ACC112 (cell line): ENCODE measurements at regions not wholly inside any gene's neighbourhood (a gene's known extent, or its start where the extent isn't known, plus 50 kb on each side); places are given as distances from the start of the nearest gene placed in this dataset.

Experiments
- H2AFZ ChIP-seq: fragments of 200-600 bp; sonication (generic); one replicate; pipeline ENCODE4 v1.6.0; 2017; ENCODE audit warnings: antibody characterized with exemption, low read length; ENCODE audit not compliant: unreplicated experiment
- H3K27ac ChIP-seq: fragments of 200-600 bp; sonication (generic); 2 replicates; pipeline ENCODE4 v1.5.1; 2014; ENCODE audit warnings: low read depth, mild to moderate bottlenecking, antibody characterized with exemption, low read length, moderate library complexity
- H3K27me3 ChIP-seq: fragments of 200-600 bp; sonication (generic); 2 replicates; pipeline ENCODE4 v1.6.1; 2014; ENCODE audit warnings: mild to moderate bottlenecking, antibody characterized with exemption, low read length, moderate library complexity, mixed read lengths; ENCODE audit not compliant: insufficient read depth
- H3K36me3 ChIP-seq: fragments of 200-600 bp; sonication (generic); 2 replicates; pipeline ENCODE4 v1.6.1; 2016; ENCODE audit warnings: mild to moderate bottlenecking, antibody characterized with exemption, low read length, moderate library complexity, mixed read lengths; ENCODE audit not compliant: insufficient read depth
- H3K4me1 ChIP-seq: fragments of 200-600 bp; sonication (generic); one replicate; pipeline ENCODE4 v1.6.1; 2016; ENCODE audit warnings: low read length, mixed read lengths; ENCODE audit not compliant: insufficient read depth, unreplicated experiment, control insufficient read depth
- H3K4me3 ChIP-seq: fragments of 200-600 bp; sonication (generic); 2 replicates; pipeline ENCODE4 v1.5.1; 2014; ENCODE audit warnings: mild to moderate bottlenecking, low read depth, low read length
- H3K79me2 ChIP-seq: fragments of 200-600 bp; sonication (generic); one replicate; pipeline ENCODE4 v1.6.0; 2016; ENCODE audit warnings: low read length; ENCODE audit not compliant: control insufficient read depth, unreplicated experiment, insufficient read depth

- H3K4me3 ChIP-seq = no peak overlapping the region
- H3K79me2 ChIP-seq = no peaks in the 10 kb centered on the region
- H3K27ac ChIP-seq = no peak overlapping the region
- H2AFZ ChIP-seq = no peak overlapping the region
- no peaks in the 10 kb centered on the region for H3K36me3 ChIP-seq
- H3K4me1 ChIP-seq = no peaks in the 10 kb centered on the region
- no peaks in the 10 kb centered on the region for H3K27me3 ChIP-seq
Measured at GRCh38 chr10:61336831-61337230, 116.3 kb downstream of the TMEM26 start.

- H3K4me1 ChIP-seq = no peaks in the 10 kb centered on the region
- H3K79me2 ChIP-seq = no peaks in the 10 kb centered on the region
- H2AFZ ChIP-seq = no peak overlapping the region
- no peaks in the 10 kb centered on the region for H3K27me3 ChIP-seq
- no peak overlapping the region for H3K27ac ChIP-seq
- no peaks in the 10 kb centered on the region for H3K36me3 ChIP-seq
- no peak overlapping the region for H3K4me3 ChIP-seq
Measured at GRCh38 chr10:61335359-61335758, 117.8 kb downstream of the TMEM26 start.

GRCh38 chr10:61332581-61332980 is 120.6 kb downstream of the TMEM26 start:
- H3K36me3 ChIP-seq = no peaks in the 10 kb centered on the region
- H3K4me1 ChIP-seq = no peaks in the 10 kb centered on the region
- H3K27me3 ChIP-seq = no peaks in the 10 kb centered on the region
- no peaks in the 10 kb centered on the region for H3K79me2 ChIP-seq
- H3K4me3 ChIP-seq = no peak overlapping the region
- no peak overlapping the region for H3K27ac ChIP-seq
- no peak overlapping the region for H2AFZ ChIP-seq

GRCh38 chr10:61330669-61331068 is 122.5 kb downstream of the TMEM26 start:
- Histone ChIP-seq H3K27me3 (peaks cover 2% of the 10 kb centered on the region; the same call in 1 of the 2 replicates), H3K27ac (no peak overlapping the region), H3K36me3 (no peaks in the 10 kb centered on the region), H3K4me3 (no peak overlapping the region), H3K4me1 (no peaks in the 10 kb centered on the region), H3K79me2 (no peaks in the 10 kb centered on the region), H2AFZ (no peak overlapping the region)

GRCh38 chr10:61329854-61330253 is 123.3 kb downstream of the TMEM26 start:
- Histone ChIP-seq H3K4me1 (no peaks in the 10 kb centered on the region), H3K4me3 (no peak overlapping the region), H3K27me3 (peaks cover 8% of the 10 kb centered on the region; the same call in 1 of the 2 replicates), H3K36me3 (no peaks in the 10 kb centered on the region), H3K27ac (no peak overlapping the region), H2AFZ (no peak overlapping the region), H3K79me2 (no peaks in the 10 kb centered on the region)

- no peak overlapping the region for H2AFZ ChIP-seq
- H3K4me1 ChIP-seq = no peaks in the 10 kb centered on the region
- no peaks in the 10 kb centered on the region for H3K36me3 ChIP-seq
- no peak overlapping the region for H3K27ac ChIP-seq
- peaks cover 13% of the 10 kb centered on the region; the same call in 1 of the 2 replicates for H3K27me3 ChIP-seq
- no peak overlapping the region for H3K4me3 ChIP-seq
- H3K79me2 ChIP-seq = no peaks in the 10 kb centered on the region
Measured at GRCh38 chr10:61325223-61325960, 127.8 kb downstream of the TMEM26 start.

- H3K4me3 ChIP-seq = no peak overlapping the region
- no peaks in the 10 kb centered on the region for H3K4me1 ChIP-seq
- peaks cover 13% of the 10 kb centered on the region; the same call in 1 of the 2 replicates for H3K27me3 ChIP-seq
- H2AFZ ChIP-seq = no peak overlapping the region
- H3K36me3 ChIP-seq = no peaks in the 10 kb centered on the region
- H3K79me2 ChIP-seq = no peaks in the 10 kb centered on the region
- no peak overlapping the region for H3K27ac ChIP-seq
Measured at GRCh38 chr10:61323726-61324125, 129.5 kb downstream of the TMEM26 start.

GRCh38 chr10:61321041-61321857 is 131.9 kb downstream of the TMEM26 start:
- Histone ChIP-seq H3K27ac (no peak overlapping the region), H3K79me2 (no peaks in the 10 kb centered on the region), H3K4me1 (no peaks in the 10 kb centered on the region), H3K4me3 (no peak overlapping the region), H3K36me3 (no peaks in the 10 kb centered on the region), H3K27me3 (peaks cover 10% of the 10 kb centered on the region; the same call in 1 of the 2 replicates), H2AFZ (no peak overlapping the region)

GRCh38 chr10:61320257-61320587 is 133.0 kb downstream of the TMEM26 start:
- Histone ChIP-seq H3K4me1 (no peaks in the 10 kb centered on the region), H2AFZ (no peak overlapping the region), H3K36me3 (no peaks in the 10 kb centered on the region), H3K4me3 (no peak overlapping the region), H3K27me3 (peaks cover 9% of the 10 kb centered on the region; the same call in 1 of the 2 replicates), H3K79me2 (no peaks in the 10 kb centered on the region), H3K27ac (no peak overlapping the region)

GRCh38 chr10:61319386-61320256 is 133.6 kb downstream of the TMEM26 start:
- Histone ChIP-seq H3K4me1 (no peaks in the 10 kb centered on the region), H3K79me2 (no peaks in the 10 kb centered on the region), H3K4me3 (no peak overlapping the region), H3K36me3 (no peaks in the 10 kb centered on the region), H2AFZ (no peak overlapping the region), H3K27ac (no peak overlapping the region), H3K27me3 (peaks cover 4% of the 10 kb centered on the region; the same call in 1 of the 2 replicates)
